ENCODE measurements at regions not wholly inside any gene's neighbourhood (a gene's known extent, or its start where the extent isn't known, plus 50 kb on each side); places are given as distances from the start of the nearest gene placed in this dataset.

DNA sequence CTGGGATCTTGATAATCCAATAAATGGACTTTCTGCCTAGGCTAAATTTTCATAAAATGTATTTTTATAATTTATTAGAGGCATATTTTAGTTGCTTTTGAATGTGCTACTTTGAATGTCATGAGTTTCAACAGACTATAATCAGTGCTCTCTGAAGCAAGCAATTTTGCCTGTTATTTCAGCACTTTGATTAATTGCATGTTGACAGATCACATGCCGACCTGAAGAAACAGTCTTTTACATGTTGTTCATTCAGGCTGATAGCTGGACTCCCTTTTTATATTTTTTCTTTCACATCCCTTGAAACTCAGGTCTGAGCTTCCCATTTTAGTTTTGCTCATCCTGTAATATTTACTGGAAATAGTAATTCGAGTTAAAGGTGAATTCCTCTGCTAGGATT lies 341.0 kb downstream of the NAP1L3 start:
- no peak for TF ChIP-seq CTCF (conservative IDR thresholded peaks at IDR 0.05; ENCODE audit: low read depth)
- POLR2A ChIA-PET (ENCODE audit: low non-redundant PET) = no interaction called here

GRCh38 chrX:93322110-93322509 lies 351.3 kb downstream of the NAP1L3 start:
- CTCF ChIA-PET = no interaction called here
- no peak for TF ChIP-seq CTCF (conservative IDR thresholded peaks at IDR 0.05; ENCODE audit: low read depth)
- no peak overlapping the region for H3K27ac ChIP-seq
- no peak for DNase-seq (ENCODE audit: low spot score)
- POLR2A ChIA-PET (ENCODE audit: low non-redundant PET) = no interaction called here

More for the DNA sequence above, 341.0 kb downstream of the NAP1L3 start:
- H3K27ac ChIP-seq = no peak overlapping the region
- CTCF ChIA-PET = no interaction called here
- DNase-seq (ENCODE audit: low spot score) = no peak

GRCh38 chrX:93319609-93320008 lies 353.8 kb downstream of the NAP1L3 start:
- TF ChIP-seq CTCF (conservative IDR thresholded peaks at IDR 0.05; ENCODE audit: low read depth) = no peak
- no peak for DNase-seq (ENCODE audit: low spot score)
- ChIA-PET CTCF (no interaction called here), POLR2A (ENCODE audit: low non-redundant PET) (no interaction called here)
- no peak overlapping the region for H3K27ac ChIP-seq
